NCI-H526 treated with DMSO at 0.1 percent for 48 hours (cell line): ENCODE measurements at regions not wholly inside any gene's neighbourhood (a gene's known extent, or its start where the extent isn't known, plus 50 kb on each side); places are given as distances from the start of the nearest gene placed in this dataset.
"Not testable (repeated sequence)": the region's sequence is repeated elsewhere in the genome, so short reads cannot be mapped to it uniquely, and the experiment has no call there.

Source experiments
- DNase-seq: peaks from one replicate; lab custom pipeline; 2025; lab: John Stamatoyannopoulos, UW

GRCh38 chr17:5747276-5747675 is 163.0 kb upstream of the NLRP1 start:
- DNase-seq: no peak

DNA sequence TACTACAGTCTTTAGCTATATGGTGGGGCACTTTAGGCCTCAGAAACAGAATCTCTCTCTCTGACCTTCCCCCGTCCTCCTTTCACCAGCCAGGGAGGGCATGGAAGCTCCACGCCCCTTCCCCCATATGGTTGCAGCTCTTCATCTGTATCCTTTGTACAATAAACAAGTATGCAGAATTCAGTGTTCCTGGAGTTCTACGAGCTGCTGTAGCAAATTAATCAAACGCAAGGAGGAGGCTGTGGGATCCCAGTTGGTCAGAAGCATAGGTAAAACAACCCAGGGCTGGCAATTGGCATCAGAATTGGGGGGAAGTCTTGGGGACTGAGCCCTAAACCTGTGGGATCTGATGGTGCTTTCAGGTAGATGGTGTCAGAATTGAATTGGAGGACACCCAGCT is 163.7 kb upstream of the NLRP1 start:
- DNase-seq: no peak

GRCh38 chr17:5753421-5753820 is 169.1 kb upstream of the NLRP1 start:
- no peak for DNase-seq

DNA sequence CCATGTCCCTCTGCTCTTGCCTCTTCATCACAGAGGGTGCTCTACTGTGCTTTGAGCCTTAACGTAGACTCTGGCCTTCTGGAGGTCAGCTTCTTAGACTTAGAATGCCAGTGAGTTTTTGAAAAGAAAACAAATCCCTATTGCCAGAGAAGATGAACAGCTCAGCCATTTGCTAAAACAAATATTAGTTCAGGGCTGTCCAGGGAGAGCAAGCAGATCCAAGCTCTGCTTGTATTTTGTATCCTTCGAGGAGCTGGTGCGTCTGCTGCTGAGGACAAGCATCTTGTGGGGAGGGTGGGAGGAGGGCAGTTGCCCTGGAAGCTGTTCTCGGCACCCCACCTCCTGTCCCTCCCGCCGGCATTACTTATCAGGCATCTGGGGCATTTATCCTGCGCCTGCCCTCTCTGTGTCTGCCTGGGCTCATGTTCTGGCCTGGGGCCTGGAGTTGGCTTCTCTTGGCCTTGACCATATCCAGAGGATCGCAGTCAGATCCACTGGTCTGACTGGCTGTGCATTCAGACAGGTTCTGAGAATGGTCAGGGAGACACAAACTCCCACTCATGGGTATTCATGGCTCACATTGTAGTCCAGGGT is 173.1 kb upstream of the NLRP1 start:
- no peak for DNase-seq

DNA sequence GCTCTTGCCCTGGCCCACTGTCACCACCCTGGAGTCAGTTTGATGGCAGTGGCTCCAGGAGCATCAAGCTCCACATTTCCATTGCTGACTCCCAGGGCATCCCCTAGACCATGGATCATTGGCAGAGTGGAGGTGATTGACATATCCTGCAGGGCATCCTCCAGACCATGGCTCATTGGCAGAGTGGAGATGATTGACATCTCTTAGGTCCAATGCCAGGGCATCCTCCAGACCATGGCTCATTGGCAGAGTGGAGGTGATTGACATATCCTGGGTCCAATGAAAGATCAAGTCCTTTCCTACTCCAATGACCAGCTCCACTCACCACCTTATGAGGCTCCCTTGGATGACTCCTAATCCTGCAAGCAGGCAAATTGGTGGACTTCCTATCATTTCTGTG is 174.3 kb upstream of the NLRP1 start:
- DNase-seq: no peak

GRCh38 chr17:5759501-5759925 is 175.2 kb upstream of the NLRP1 start:
- DNase-seq: no peak

GRCh38 chr17:5762191-5762590 is 177.9 kb upstream of the NLRP1 start:
- DNase-seq: no peak

DNA sequence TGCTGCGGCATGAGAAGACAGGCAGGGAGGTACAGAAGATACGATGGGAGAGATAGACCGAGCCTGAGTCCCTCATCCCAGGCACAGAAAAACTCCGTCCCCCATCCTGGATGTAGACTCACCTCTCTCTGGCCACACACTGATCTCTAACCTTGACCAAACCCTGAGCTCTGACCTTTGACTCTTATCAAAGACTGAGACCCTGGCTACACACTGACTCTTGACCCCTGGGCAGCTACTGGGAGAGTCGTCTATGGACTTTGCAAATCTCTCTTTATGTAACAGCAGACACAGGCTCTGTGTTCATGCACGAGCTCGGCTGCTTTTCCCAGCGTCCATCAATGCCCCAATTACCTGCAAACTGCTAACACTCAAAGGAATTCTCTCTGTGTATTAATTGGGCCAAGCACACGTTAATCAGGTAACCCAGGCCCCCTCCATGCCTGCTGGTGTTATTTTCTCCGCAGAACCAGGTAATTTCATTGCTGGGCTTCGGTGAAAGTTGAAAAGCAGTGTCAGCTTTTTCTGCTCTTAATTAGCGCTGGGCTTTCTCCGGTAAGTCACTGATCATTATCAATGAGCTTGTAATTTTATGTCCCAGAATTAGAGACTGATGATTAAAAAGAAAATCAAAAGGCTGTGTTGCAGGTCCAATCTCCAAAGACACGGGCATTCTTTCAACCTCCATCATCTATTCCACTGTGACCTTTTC is 179.4 kb upstream of the NLRP1 start:
- no peak for DNase-seq

GRCh38 chr17:5769593-5770354 is 185.5 kb upstream of the NLRP1 start:
- no peak for DNase-seq

DNA sequence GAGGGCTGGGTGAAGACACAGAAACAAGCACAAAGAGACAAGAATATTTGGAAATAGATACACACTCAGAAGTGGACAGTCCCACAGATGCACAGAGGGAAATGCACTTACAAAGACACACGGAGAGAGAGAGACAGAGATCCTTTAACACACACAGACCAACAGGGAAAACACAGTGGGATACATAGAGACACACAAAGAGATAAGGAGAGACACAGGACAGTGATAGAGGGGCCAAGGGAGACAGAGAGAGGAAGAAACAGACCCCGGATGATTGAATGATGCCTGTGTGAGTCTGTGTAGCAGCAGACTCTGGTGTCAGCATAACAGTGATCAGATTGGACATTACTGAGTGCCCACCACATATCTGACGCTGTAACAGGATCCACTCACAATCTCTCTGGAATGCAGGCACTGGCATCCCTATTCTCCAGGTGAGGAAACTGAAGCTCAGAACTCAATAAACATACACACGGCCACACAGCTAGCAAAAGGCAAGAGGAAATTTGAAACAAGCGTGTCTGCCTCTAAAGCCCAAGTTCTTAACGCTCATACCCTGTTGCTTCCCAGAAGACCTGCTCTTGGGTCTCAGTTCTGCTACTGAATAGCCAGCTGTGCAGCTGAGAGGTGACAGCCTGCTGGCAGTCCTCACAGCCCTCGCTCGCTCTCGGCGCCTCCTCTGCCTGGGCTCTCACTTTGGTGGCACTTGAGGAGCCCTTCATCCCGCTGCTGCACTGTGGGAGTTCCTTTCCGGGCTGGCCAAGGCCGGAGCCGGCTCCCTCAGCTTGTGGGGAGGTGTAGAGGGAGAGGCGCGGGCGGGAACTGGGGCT is 186.3 kb upstream of the NLRP1 start:
- DNase-seq: no peak

- DNase-seq: not testable (repeated sequence)
These were observed 186.9 kb upstream of the NLRP1 start for GRCh38 chr17:5771271-5771577.

- not testable (repeated sequence) for DNase-seq
These were observed 187.7 kb upstream of the NLRP1 start for GRCh38 chr17:5772017-5772416.

DNA sequence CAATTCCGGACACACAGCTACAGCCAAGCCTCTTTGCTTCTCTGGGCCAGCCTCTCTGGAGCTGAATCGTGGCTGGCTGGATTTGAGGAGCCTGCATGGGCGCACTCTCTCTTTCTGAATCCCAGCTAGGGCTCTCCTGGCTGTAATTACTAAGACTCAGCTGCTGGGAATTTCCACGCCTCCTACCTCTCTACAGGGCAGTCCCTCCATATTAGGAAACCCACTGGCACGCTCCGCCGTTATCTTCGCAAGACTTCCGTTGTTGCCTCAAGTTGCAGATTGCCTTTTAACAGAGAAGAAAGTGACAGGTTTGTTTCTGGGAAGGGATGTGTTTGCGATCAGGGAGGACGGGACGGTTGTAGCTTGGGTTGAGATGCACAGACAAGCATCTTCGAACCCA is 188.4 kb upstream of the NLRP1 start:
- no peak for DNase-seq

- no peak for DNase-seq
These were observed 189.6 kb upstream of the NLRP1 start for GRCh38 chr17:5773816-5774360.

GRCh38 chr17:5775098-5775497 is 190.8 kb upstream of the NLRP1 start:
- no peak for DNase-seq

DNA sequence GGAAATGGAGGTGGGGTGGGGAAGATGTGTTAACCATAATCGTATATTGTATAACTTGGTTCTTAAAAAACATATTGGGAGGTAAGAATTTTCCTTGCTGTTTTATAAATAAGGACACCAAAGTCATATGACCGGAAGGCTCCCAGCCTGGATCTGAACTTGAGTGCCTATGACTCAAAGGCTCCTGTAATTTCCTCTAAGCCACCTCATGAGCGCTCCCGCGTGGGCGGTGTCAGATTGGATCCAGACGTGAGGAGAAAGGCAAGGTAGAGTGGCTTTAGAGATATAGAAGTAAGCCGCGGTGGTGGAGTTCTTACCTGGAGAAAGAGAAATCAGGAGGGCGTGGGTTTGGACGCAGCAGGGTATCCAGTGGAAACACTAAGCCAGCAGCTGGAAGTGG is 196.2 kb upstream of the NLRP1 start:
- DNase-seq: no peak

- no peak for DNase-seq
These were observed 197.1 kb upstream of the NLRP1 start for GRCh38 chr17:5781236-5781927.

DNA sequence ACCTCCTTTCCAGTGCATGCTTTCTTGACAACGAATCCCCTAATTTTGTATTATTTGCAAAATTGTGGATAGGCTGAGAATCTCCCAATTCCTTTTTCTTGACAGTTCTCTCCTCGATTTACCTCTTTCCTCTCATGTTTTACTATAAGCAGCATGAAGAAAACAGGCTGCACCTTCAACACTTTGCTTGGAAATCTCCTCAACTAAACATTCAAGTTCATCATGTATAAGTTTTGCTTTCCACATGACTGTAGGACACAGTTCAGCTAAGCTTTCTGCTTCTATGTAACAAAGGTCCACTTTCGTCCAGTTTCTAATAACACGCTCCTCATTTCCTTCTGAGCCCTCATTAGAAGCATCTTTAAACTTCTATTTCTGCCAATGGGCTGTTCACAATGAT is 199.0 kb upstream of the NLRP1 start:
- DNase-seq: no peak

DNA sequence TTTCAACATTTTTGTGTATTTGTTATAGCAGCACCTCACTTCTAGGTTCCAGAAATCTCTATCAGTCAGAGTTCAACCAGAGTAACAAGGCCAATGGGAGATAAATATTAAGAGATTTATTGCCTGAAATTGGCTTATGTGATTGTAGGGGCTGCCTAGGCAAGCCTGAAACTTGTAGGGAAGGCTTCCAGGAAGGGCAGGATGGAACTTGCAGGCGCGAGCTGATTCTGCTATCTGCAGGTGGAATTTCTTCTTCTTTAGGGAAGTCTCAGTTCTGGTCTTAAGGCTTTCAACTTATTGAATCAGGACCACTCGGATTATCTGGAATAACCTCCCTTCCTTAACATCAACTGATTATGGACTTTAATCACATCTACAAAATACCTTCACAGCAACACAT is 199.5 kb upstream of the NLRP1 start:
- no peak for DNase-seq

- DNase-seq: no peak
These were observed 200.5 kb upstream of the NLRP1 start for GRCh38 chr17:5784791-5785190.

DNA sequence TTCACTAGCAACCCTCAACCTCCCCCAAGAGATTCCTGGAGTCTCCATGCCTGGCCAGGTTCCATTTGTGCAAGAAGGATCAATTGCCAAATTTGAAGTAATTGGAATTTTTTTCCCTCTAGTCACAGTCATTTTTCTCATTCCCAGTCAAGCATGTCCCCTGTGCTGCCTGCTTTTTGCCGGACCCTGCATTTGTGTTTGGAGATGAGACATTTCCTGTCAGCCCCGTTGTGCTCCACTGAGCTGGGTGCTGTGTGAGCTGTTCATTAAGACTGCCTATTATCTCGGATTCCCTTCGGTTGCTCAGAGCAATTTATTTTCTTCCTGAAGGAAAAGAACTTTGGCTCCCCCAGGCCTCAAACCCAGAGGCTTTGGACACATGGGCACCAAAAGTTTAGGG is 201.0 kb upstream of the NLRP1 start:
- DNase-seq: no peak
